ELF-1 (cell line): ENCODE measurements at regions not wholly inside any gene's neighbourhood (a gene's known extent, or its start where the extent isn't known, plus 50 kb on each side); places are given as distances from the start of the nearest gene placed in this dataset.

Source experiments
- DNase-seq: peaks from one replicate; pipeline ENCODE4 v3.0.0-alpha.2; 2016; ENCODE audit warnings: low read depth, low spot score

- DNase-seq, result no peak
Observed at GRCh38 chr9:14466828-14467227, 152.9 kb upstream of the NFIB start.

GRCh38 chr9:14466429-14466818, 152.5 kb upstream of the NFIB start:
- DNase-seq, result peak; percentile 68

GRCh38 chr9:14462950-14463349, 149.0 kb upstream of the NFIB start:
- DNase-seq, result no peak

GRCh38 chr9:14455243-14455642, 141.3 kb upstream of the NFIB start:
- no peak for DNase-seq

- no peak for DNase-seq
Observed at GRCh38 chr9:14453286-14453685, 139.3 kb upstream of the NFIB start.

- DNase-seq, result no peak
Observed at GRCh38 chr9:14452539-14452938, 138.6 kb upstream of the NFIB start.

DNA sequence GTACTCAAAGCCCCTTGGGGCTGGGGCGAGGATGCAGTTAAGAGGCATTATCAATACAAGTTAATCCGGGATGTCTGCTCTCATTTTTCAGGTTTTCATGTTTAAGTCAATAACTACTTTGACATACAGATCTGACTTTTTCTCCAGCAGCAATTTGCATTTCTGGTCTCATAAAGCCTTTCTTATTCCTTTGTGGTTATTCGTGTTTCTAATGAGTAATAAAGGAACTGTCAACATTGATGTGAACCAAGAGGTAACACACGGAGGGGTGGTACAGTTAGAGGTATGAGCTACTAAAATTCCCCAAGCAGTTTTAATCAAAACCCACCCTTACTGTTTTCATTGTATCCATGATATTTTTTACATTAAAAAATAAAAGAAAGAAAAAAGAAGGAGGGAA, 138.0 kb upstream of the NFIB start:
- no peak for DNase-seq

DNA sequence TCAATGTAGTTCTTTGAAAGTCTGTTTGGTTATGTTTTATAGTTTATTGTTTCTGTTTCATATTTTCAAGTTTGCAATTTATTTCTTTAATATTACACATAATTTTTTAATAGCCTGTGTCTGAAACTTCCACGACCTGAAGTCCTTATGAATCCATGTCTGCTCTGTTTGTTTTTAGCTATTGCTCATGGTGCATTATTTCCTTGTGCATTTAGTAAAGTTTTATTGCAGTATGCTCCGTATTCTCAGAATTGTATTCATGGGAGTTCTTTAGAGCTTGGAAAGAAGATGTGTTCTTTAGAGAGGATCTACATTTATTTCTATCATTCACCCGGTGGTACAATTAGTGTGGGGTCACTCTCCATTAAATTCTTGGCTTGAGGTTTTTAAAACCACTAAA, 133.2 kb upstream of the NFIB start:
- DNase-seq, result no peak

DNA sequence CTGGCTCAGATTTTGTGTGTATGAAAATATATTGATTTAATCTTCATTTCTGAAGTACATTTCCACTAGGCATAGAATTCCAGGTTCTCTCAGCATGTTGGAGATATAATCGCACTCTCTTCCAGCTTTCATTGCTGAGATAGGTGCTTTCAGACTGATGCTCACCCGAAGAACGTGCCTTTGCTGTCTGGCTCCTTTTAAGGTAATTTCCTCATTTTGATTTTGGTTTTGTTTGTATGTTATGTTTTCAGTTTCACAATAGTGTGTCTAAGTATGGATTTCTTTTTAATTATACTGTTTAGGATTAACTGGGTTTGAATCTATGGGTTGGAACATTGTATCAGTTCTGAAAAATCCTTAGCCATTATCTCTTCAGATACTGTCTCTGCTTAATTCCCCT, 132.0 kb upstream of the NFIB start:
- no peak for DNase-seq

DNA sequence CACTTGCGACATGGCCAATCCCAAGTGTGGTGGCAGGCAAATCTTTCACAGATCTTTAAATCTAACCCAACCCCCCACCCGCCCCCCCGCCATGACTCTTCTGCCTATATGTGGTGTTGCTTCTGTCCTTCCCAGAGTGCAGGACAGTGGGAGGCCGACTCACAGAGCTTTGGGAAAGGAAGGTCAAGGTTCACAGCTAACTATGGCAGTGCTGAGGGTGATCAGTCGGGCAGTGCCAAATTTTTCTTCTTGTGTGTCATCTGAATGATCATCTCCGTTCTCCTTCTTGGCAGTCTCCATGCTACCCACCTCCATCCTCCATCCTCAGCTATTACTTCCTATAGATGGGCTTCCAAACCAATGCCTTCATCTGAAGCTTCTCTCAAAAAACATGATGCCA, 129.0 kb upstream of the NFIB start:
- no peak for DNase-seq

GRCh38 chr9:14441976-14442651, 128.2 kb upstream of the NFIB start:
- DNase-seq, result peak; percentile 55

DNA sequence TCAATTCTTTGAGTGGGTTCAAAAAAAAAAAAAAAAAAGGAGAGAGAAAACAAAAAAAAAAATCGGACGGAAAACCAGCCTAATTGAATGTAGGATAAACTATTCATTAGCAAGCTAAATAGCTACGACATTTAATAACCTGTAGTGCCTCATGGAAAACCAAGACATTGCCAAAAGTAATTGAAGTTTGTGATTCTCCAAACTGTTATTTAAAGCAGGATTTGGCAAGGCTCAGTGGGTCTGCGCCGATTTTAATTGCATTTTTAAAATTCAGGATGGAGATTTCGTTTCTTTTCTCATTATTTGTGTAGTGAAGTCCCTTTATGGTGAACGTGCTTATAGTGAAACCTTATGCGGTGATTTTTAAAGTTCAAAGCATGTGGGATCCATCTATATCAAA, 127.2 kb upstream of the NFIB start:
- DNase-seq, result no peak

- DNase-seq, result no peak
Observed at GRCh38 chr9:14440062-14440461, 126.1 kb upstream of the NFIB start.

GRCh38 chr9:14439555-14439954, 125.6 kb upstream of the NFIB start:
- no peak for DNase-seq

DNA sequence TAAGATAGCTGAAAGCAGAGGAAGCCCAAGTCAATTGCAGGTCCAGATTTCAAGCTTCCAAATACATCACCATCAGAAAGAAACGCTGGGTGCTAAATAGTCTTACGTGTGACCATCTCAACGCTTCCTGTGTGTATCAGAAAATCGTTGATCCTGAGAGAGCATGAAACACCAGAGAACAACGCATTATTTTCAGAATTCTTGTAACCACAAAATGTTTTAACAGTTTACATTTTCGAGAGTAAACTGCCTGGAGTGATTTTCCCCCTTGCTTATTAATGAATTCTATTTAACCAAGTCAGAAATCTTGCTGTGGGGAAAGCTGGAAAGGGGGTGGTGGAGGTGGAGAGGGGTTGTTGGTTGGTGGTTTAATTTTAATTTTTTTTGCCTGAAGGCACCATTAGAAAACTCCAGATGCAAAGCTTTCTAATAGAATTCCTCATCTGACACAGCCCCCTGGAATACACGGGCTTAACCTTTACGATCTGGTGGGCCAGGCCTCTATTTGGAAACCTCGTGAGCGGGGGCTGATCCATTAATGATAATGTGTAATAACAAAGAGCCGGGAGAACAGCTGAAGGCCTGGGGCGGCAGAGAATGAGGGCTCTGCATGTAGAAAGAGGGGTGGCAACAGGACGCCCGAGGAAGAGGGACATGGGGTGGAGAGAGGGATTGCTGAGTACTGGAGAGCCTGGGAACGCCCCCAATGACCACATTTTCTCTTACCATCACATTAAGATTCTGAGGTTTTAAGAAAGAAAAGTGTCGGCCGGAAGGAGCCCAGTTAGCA, 124.5 kb upstream of the NFIB start:
- DNase-seq, result no peak

- no peak for DNase-seq
Observed at GRCh38 chr9:14437354-14438231, 123.7 kb upstream of the NFIB start.

GRCh38 chr9:14435871-14436270, 121.9 kb upstream of the NFIB start:
- DNase-seq, result no peak

DNA sequence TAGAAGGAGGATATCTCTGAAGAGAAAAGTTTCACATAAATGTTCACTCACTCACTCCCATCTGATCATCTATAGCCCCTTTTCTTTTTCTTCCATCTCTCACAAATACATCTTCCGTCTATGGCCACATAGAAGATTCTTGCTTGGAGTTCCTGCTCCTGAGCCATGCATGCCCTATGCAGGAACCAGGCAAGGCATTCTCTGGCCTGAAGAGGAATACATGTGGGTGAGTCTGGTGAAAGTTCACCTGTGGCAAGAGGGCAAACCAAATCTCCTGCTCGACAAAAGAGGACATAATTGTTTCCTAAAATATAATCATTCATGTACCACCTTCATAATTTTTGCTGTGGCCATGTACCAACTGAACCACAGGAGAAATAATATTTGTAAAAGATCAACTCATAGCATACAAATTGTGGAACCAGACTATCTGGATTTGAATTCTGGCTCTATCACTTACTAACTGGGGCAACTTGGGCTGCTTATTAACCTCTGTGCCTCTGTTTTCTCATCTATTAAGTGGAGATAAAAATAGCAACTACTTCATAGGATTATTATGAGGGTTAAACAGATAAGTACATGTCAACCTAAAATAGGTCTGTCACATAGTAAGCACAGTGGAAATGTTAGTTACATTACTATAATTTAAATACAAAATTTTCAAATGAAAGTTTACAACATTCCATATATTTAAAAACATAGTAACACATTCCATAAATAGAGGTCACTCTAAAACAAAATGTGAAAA, 121.2 kb upstream of the NFIB start:
- no peak for DNase-seq

- no peak for DNase-seq
Observed at GRCh38 chr9:14434158-14434504, 120.2 kb upstream of the NFIB start.

DNA sequence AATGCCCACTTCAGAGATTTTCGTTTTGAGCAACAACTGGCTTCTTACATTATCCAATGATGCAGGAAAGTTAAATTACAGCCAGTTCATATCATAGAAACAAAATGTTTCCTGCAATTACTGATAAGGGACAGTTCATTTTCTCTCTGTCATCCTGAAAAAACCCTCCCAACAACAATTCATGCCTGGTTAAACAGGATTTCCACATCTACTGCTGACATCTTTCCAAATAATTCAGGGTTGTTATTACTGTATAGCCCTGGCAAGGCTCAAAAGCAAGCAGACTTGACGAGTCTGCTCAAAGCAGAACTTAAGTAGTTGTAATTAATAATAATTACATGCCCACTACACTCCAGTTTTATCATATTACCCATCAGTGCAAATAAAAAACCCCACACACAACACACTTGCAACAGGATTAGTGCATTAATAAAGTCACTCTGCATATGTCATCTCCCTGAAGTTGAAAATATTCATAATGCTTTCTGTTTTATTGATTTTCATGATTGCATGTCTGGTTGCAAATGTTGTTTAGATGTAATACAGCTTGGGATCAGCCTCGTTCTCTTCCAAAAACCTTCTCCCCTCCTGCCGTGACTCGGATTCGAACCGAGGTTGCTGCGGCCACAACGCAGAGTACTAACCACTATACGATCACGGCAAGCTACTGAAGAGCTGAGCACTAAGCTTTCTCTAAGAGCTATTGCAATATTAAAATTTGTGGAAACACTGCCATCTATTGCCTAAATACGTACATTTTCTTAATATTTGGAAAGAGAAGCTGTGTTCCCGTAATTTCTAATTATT, 119.6 kb upstream of the NFIB start:
- DNase-seq, result no peak
